ENCODE measurements at regions not wholly inside any gene's neighbourhood (a gene's known extent, or its start where the extent isn't known, plus 50 kb on each side); places are given as distances from the start of the nearest gene placed in this dataset.

DNA sequence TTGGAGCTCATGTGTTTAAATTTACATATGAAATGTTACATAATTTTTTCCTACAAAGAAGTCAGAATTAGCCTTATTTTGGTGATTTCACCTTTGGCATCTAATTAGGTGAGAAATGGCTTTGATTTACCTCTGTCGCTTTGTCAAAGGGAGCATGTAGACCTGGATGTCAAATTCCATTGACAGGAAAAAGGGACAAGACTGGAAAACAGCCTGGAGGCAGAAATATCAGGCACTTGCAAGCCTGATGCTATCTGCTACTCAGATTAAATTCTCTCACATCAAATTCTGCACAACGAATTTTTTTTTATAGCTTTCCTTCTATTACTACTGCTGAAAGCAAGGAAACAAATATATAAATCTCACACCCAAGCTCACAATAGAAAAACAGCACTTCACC lies 54.1 kb upstream of the CTNND2 start:
- no peak for TF ChIP-seq POLR2A (IDR thresholded peaks at IDR 0.05; ENCODE audit: low read length)
- TF ChIP-seq GATA1 (IDR thresholded peaks at IDR 0.05; ENCODE audit: low read depth, low read length), result no peak
